Lung microvascular endothelial cell (primary cell): ENCODE measurements at regions not wholly inside any gene's neighbourhood (a gene's known extent, or its start where the extent isn't known, plus 50 kb on each side); places are given as distances from the start of the nearest gene placed in this dataset.
"Not testable (repeated sequence)": the region's sequence is repeated elsewhere in the genome, so short reads cannot be mapped to it uniquely, and the experiment has no call there.

Experiments used
- DNase-seq, 2 donors: peaks; one replicate each; pipeline versions ENCODE4 v3.0.0 to v3.0.0-alpha.2; 2010; ENCODE audit warnings: low read depth in 2 of 2

DNA sequence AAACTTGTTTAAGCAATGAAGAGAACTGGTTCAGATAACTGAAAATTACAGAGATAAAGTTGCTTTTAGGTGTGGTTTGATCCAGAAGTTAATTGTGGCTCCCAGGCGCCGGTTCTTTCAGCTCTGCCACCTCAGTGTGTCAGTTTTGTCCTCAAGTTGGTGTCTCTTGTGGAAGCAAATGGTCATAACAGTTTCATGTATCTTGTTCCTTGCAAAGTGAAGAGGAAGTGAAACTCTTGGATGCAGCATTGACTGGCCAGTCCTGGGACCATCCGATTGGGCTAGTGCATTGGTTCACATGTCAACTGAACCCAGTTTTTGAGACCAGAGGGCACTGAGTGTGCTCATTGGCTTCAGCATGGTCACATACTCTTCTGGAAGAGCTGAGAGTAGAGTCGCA, 181.4 kb upstream of the GRM7 start:
- DNase-seq, result no peak

DNA sequence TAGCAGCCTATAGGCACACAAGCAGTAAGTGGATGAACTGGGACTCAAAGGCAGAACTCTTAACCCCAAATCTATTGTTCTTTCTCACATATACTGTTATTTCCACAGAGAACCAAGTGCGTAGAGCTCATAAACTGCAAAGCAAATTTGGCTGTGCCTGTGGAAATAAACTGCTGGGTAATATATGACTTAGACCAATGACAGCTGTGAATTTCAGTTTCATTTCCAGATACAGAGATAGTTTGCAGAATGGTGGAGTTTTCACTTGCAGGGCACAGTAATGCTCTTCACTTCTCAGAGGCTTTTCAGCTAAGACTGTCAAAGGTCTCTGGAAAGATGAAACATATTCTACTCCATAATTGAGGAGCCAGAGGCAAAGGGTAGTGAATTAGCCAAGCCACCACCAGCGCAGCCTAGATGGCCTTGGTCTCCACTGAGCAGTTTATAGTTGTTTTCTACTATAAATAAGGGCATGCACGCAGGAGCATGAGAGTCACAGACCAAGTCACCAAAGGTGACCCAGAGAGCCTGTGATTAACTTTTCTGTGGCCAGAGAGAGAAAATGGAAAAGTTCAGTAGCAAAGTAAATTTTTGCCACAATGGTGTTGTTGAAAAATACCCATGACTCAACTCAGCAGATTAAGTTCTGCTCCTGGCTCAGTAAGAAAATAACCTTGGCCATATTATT, 180.7 kb upstream of the GRM7 start:
- DNase-seq, result no peak

GRCh38 chr3:6697285-6697684, 163.6 kb upstream of the GRM7 start:
- DNase-seq, result no peak

- DNase-seq, result no peak
Measured at GRCh38 chr3:6697722-6698121, 163.2 kb upstream of the GRM7 start.

DNA sequence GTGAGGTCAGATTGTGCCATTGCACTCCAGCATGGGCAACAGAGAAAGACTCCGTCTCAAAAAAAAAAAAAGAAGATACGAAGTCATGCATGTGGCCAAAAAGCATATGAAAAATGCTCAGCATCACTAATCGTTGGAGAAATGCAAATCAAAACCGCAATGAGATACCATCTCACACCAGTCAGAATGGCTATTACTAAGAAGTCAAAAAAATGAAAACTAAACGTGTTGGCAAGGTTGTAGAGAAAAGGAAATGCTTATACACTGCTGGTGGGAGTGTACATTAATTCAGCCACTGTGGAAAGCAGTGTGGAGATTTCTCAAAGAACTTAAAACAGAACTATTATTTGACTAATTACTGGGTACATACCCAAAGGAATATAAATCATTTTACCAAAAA, 156.1 kb upstream of the GRM7 start:
- DNase-seq, result not testable (repeated sequence)

- no peak for DNase-seq
Measured at GRCh38 chr3:6706777-6707176, 154.1 kb upstream of the GRM7 start.

GRCh38 chr3:6709178-6709577, 151.7 kb upstream of the GRM7 start:
- DNase-seq, result no peak

GRCh38 chr3:6714962-6715361, 146.0 kb upstream of the GRM7 start:
- DNase-seq, result no peak

DNA sequence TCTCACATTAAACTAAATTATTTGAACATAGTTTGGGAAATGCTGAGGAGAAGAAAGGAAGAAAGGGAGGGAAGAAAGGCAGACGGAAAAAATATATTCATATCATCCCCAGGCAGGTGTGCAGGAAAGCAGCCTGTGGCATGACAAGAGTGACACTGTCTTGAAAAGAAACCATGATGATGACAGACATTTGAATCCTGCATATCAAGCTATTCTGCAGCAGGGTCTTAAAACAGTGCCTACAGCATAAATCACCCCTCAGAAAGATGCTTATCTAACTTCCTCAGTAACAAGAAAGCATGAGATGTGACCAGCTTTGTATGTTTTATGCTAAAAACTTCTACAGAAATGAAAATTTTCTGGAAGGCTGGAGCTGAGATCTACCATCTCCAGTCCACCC, 144.5 kb upstream of the GRM7 start:
- DNase-seq, result no peak

- no peak for DNase-seq
Measured at GRCh38 chr3:6717026-6717943, 143.6 kb upstream of the GRM7 start.

DNA sequence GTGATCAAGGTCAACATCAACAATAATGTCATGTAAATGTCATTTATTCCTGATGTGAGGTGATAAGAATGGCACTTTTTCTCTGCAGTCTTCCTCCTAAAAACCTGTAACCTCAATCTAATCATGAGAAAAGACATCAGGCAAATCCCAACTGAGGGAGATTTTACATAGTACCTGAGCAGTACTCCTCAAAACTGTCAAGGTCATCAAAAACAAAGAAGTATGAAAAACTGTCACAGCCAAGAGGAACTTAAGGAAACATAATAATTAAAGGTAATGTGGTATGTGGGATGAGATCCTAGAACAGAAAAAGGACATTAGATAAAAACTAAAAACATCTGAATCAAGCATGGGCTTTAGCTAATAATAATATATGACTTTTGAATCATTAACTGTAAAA, 140.9 kb upstream of the GRM7 start:
- no peak for DNase-seq

DNA sequence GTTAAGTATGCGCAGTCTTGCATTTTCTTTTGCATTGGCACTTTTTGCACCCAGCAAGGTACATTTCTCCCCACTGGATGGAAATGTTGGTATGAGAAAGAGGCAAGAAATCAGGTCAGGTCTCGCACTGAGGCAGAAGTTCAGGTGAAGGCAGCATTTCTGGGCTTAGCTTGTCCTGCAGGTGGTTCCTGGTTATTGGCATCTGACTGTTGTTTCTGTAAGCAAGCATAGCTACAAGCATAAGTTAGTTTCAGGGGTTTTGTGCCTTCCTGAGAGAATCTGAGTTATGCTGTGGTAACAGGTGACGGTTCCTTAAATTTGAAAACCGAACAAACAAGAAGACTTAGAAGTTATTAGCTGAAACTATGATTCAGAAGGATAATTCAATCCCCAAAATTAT, 139.4 kb upstream of the GRM7 start:
- DNase-seq, result no peak

DNA sequence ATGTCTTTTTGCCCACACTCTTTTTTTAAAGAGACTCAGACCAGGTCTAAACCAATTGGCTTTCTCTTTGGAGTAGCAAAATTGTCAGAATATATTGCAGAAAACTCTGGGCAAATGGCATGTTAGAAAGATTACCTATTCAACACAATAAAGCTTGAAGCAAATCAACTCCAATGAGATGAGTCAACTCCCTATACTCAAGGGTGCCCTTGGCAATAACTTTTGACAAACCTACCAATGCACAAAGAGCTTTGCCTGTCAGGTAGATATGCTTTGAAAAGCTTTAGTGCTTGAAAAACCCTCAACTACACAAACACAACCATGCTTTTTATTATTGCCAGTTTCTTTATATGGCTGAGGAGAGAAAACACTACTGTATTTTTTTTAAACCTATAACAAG, 137.7 kb upstream of the GRM7 start:
- DNase-seq, result no peak

- DNase-seq, result no peak
Measured at GRCh38 chr3:6726811-6727210, 134.1 kb upstream of the GRM7 start.

- no peak for DNase-seq
Measured at GRCh38 chr3:6732807-6733206, 128.1 kb upstream of the GRM7 start.

GRCh38 chr3:6733699-6734394, 127.1 kb upstream of the GRM7 start:
- no peak for DNase-seq

GRCh38 chr3:6734395-6734746, 126.5 kb upstream of the GRM7 start:
- DNase-seq, result no peak

DNA sequence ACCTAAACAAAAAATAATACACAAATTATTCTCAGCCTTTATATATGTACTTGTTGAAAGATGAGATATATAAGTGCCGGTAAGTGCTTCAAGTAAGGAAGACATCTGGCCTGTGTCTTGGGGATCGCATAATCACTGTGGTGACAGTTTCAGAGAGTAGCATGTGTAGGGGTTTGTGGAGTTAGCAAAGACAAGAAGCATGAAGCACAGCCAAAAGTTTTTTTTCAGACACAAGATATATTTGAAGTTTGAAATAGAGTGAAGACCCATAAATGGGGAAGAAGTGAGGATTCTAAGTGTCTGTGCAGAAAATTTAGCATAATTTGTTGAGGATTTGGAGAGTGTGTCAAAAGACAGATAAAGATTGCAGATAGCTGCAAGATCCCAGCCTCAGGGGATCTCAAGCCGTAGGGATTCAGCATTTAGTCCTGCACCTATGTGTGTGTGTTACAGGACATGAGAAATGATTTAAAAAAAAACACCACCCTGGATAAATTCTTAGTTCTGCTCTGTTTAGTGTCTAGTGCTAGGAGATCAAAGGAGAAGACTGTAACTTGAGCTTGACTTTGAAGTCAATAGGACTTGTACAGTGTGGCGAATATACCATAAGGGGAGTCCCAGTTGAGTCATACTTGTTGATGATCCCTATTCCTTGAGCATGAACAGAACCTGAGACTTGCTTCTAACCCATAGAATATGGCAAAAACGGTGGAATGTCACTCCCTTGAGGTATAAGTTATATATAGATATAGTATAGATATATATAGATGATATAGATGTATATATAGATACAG, 123.9 kb upstream of the GRM7 start:
- no peak for DNase-seq

DNA sequence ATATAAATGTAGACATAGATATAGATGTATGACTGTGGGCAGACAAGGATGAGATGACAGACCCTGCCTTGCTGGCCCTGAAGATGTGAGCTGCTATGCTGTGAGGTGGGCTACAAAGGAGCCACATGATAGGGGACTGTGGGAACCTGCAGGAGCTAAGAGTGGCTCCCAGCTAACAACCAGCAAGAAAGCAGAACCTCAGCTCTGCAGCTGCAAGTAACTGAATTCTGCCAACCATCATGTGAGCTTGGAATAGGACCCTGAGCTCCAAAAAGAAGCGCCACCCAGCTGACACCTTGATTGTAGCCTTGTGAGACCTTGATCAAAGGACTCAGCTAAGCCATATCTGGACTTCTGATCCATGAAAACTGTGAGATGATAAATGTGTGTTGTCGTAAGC, 123.3 kb upstream of the GRM7 start:
- DNase-seq, result no peak

DNA sequence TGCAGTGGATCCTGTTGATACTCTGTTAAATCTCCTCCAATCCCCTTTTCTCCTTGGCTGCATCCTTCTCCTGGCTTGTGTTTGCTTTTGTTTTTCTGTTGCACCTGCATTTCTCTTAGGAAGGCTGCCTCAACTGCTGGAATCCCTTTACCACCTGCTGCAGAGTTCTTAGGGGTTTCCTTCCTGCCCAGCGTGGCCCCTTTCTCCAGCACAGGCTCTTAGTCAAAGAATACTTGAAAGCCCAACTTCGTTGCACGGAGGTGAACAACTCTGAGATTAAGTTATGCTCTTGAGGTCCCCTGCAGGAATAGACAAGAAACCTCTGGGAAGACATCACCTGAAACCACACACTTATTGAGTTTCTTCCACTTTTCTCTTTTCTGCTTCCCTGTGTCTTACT, 121.6 kb upstream of the GRM7 start:
- no peak for DNase-seq

GRCh38 chr3:6743067-6743720, 117.7 kb upstream of the GRM7 start:
- no peak for DNase-seq
